ENCODE measurements at regions not wholly inside any gene's neighbourhood (a gene's known extent, or its start where the extent isn't known, plus 50 kb on each side); places are given as distances from the start of the nearest gene placed in this dataset.

DNA sequence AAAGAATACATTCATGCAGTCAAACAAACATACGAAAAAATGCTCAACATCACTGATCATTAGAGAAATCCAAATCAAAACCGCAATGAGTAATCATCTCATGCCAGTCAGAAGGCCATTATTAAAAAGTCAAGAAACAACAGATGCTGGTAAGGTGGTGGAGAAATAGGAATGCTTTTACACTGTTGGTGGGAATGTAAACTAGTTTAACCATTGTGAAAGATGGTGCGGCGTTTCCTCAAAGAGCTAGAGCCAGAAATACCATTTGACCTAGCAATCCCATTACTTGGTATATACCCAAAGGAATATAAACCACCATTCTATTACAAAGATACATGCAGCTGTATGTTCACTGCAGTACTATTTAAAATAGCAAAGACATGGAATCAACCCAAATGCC, 330.4 kb downstream of the EDEM1 start:
- Mint-ChIP-seq H3K27me3 (ENCODE audit: insufficient read depth) (peaks cover 3% of the 10 kb centered on the region), H3K4me1 (no peaks in the 10 kb centered on the region), H3K36me3 (ENCODE audit: low read depth) (no peaks in the 10 kb centered on the region), H3K9me3 (peaks cover 19% of the 10 kb centered on the region), H3K4me3 (no peak overlapping the region), H3K27ac (no peak overlapping the region)
- Histone ChIP-seq H3K4me3 (ENCODE audit: low read length) (no peak overlapping the region), H3K27ac (ENCODE audit: low read depth, low read length) (no peak overlapping the region), H3K9me3 (ENCODE audit: control insufficient read depth, low read length) (no peaks in the 10 kb centered on the region), H3K27me3 (ENCODE audit: control insufficient read depth, insufficient read depth, low read length, poor library complexity, severe bottlenecking) (no peaks in the 10 kb centered on the region), H3K9ac (ENCODE audit: extremely low read depth, low read length, poor library complexity, severe bottlenecking) (no peak overlapping the region), H3K36me3 (ENCODE audit: control insufficient read depth, insufficient read depth, low read length) (no peaks in the 10 kb centered on the region), H3K4me1 (ENCODE audit: control insufficient read depth, insufficient read depth, low read length) (no peaks in the 10 kb centered on the region)
- TF ChIP-seq, protein P1, sequence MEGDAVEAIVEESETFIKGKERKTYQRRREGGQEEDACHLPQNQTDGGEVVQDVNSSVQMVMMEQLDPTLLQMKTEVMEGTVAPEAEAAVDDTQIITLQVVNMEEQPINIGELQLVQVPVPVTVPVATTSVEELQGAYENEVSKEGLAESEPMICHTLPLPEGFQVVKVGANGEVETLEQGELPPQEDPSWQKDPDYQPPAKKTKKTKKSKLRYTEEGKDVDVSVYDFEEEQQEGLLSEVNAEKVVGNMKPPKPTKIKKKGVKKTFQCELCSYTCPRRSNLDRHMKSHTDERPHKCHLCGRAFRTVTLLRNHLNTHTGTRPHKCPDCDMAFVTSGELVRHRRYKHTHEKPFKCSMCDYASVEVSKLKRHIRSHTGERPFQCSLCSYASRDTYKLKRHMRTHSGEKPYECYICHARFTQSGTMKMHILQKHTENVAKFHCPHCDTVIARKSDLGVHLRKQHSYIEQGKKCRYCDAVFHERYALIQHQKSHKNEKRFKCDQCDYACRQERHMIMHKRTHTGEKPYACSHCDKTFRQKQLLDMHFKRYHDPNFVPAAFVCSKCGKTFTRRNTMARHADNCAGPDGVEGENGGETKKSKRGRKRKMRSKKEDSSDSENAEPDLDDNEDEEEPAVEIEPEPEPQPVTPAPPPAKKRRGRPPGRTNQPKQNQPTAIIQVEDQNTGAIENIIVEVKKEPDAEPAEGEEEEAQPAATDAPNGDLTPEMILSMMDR (conservative IDR thresholded peaks at IDR 0.05), result no peak
- 80 to 93% methylated on average over 3 to 4 of the region's 4 CpGs for WGBS, 2 experiments (ENCODE audit: insufficient coverage in 1 of 2, insufficient read length in 1 of 2)
- no peak for DNase-seq

DNA sequence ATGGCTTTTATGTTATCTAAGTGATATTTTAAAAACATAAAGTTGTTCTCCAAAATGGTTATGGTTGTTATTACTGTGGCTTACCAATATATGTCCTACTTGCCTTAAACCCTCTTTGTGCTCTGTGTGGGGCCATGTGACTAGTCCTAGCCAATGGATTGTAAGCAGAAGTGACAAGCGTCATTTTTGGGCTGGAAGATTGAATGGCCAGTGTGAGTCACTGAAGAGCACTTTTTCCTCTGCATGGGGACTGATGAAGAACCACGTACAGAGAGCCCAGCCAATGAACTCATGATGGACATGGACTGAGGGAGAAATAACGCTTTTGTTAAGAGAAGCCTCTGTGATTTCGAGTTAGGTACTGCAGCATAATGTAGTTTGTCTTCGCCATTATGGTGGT, 332.7 kb downstream of the EDEM1 start:
- H3K27me3 ChIP-seq (ENCODE audit: control insufficient read depth, insufficient read depth, low read length, poor library complexity, severe bottlenecking), result no peaks in the 10 kb centered on the region
- Mint-ChIP-seq H3K27me3 (ENCODE audit: insufficient read depth) (peaks cover 3% of the 10 kb centered on the region), H3K36me3 (ENCODE audit: low read depth) (no peaks in the 10 kb centered on the region), H3K27ac (no peak overlapping the region), H3K4me1 (no peaks in the 10 kb centered on the region), H3K9me3 (peaks cover 9% of the 10 kb centered on the region), H3K4me3 (no peak overlapping the region)
- no peak for DNase-seq
- WGBS, 2 experiments (ENCODE audit: insufficient coverage in 1 of 2, insufficient read length in 1 of 2), result 85 to 98% methylated on average over 4 to 5 of the region's 5 CpGs
- no peaks in the 10 kb centered on the region for H3K36me3 ChIP-seq (ENCODE audit: control insufficient read depth, insufficient read depth, low read length)
- H3K4me3 ChIP-seq (ENCODE audit: low read length), result no peak overlapping the region
- TF ChIP-seq, protein P1 (conservative IDR thresholded peaks at IDR 0.05), result no peak
- H3K4me1 ChIP-seq (ENCODE audit: control insufficient read depth, insufficient read depth, low read length), result no peaks in the 10 kb centered on the region
- H3K9me3 ChIP-seq (ENCODE audit: control insufficient read depth, low read length), result no peaks in the 10 kb centered on the region
- H3K27ac ChIP-seq (ENCODE audit: low read depth, low read length), result no peak overlapping the region
- no peak overlapping the region for H3K9ac ChIP-seq (ENCODE audit: extremely low read depth, low read length, poor library complexity, severe bottlenecking)

DNA sequence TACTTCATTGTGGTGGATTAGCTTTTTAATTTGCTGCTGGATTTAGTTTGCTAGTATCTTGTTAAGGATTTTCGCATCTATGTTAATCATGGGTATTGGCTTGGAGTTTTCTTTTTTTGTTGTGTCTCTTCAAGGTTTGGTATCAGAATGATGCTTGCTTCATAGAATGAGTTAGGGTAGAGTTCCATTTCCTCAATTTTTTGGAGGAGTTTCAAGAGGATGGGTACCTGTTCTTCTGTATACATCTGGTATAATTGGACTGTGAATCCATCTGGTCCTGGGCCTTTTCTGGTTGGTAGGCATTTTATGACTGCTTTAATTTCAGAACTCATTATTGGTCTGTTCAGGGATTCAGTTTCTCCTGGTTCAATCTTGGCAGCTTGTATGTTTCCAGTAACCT, 335.6 kb downstream of the EDEM1 start:
- peaks cover 2% of the 10 kb centered on the region for H3K9me3 Mint-ChIP-seq
- Histone ChIP-seq H3K27me3 (ENCODE audit: control insufficient read depth, insufficient read depth, low read length, poor library complexity, severe bottlenecking) (no peaks in the 10 kb centered on the region), H3K27ac (ENCODE audit: low read depth, low read length) (no peak overlapping the region), H3K4me3 (ENCODE audit: low read length) (no peak overlapping the region), H3K9me3 (ENCODE audit: control insufficient read depth, low read length) (no peaks in the 10 kb centered on the region), H3K4me1 (ENCODE audit: control insufficient read depth, insufficient read depth, low read length) (no peaks in the 10 kb centered on the region), H3K36me3 (ENCODE audit: control insufficient read depth, insufficient read depth, low read length) (no peaks in the 10 kb centered on the region), H3K9ac (ENCODE audit: extremely low read depth, low read length, poor library complexity, severe bottlenecking) (no peak overlapping the region)
- no peak overlapping the region for H3K4me3 Mint-ChIP-seq
- no peaks in the 10 kb centered on the region for H3K36me3 Mint-ChIP-seq (ENCODE audit: low read depth)
- H3K4me1 Mint-ChIP-seq, result no peaks in the 10 kb centered on the region
- H3K27ac Mint-ChIP-seq, result no peak overlapping the region
- H3K27me3 Mint-ChIP-seq (ENCODE audit: insufficient read depth), result no peaks in the 10 kb centered on the region
- TF ChIP-seq, protein P1 (conservative IDR thresholded peaks at IDR 0.05), result no peak
- 78 to 100% methylated on average over 1 of the region's 1 CpG for WGBS, 2 experiments (ENCODE audit: insufficient coverage in 1 of 2, insufficient read length in 1 of 2)
- DNase-seq, result no peak

Measured in endodermal cell (in vitro differentiated cells).